Thyroid gland (tissue), 4 donors: ENCODE measurements at regions not wholly inside any gene's neighbourhood (a gene's known extent, or its start where the extent isn't known, plus 50 kb on each side); places are given as distances from the start of the nearest gene placed in this dataset.

Experiments used
- POLR2A ChIP-seq, 2 donors: fragments of 450-650 bp; IDR thresholded peaks; one replicate each; pipeline ENCODE4 v1.6.1; 2017; ENCODE audit warnings: antibody characterized with exemption in 2 of 2, mild to moderate bottlenecking in 2 of 2, moderate library complexity in 1 of 2
- TF ChIP-seq, protein P1 (sequence below), 6 experiments: fragments of 200-600 bp in 3 of 6; fragments of 450-650 bp in 3 of 6; sonication (generic) in 3 of 6; IDR thresholded peaks; one replicate each; pipeline ENCODE4 v1.5.1; 2016 to 2019; ENCODE audit warnings: antibody characterized with exemption in 6 of 6, mild to moderate bottlenecking in 2 of 6, inconsistent platforms in 1 of 6, moderate library complexity in 1 of 6

DNA sequence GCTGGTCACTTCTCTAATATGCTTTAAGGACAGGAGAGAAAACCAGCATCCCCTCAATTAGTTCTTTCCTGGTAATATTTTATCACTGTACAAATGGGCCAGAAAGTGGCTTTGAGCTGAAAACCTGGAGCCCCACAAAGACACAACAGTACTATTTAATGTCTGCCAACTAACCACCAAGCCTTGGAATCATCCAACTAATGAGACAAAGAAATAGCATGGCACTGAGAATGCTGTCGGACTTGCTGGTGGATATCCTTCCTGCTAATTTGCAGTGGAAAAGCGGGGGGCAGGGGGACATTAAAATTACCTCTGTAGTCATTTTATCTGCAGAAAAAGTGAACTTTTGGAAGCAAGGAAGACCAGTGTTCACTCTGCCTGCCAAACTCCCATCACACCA is 288.5 kb downstream of the KBTBD8 start:
- TF ChIP-seq, protein P1, sequence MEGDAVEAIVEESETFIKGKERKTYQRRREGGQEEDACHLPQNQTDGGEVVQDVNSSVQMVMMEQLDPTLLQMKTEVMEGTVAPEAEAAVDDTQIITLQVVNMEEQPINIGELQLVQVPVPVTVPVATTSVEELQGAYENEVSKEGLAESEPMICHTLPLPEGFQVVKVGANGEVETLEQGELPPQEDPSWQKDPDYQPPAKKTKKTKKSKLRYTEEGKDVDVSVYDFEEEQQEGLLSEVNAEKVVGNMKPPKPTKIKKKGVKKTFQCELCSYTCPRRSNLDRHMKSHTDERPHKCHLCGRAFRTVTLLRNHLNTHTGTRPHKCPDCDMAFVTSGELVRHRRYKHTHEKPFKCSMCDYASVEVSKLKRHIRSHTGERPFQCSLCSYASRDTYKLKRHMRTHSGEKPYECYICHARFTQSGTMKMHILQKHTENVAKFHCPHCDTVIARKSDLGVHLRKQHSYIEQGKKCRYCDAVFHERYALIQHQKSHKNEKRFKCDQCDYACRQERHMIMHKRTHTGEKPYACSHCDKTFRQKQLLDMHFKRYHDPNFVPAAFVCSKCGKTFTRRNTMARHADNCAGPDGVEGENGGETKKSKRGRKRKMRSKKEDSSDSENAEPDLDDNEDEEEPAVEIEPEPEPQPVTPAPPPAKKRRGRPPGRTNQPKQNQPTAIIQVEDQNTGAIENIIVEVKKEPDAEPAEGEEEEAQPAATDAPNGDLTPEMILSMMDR (IDR thresholded peaks at IDR 0.05) = no peak
- TF ChIP-seq POLR2A (IDR thresholded peaks at IDR 0.05) = no peak
